ENCODE measurements at regions not wholly inside any gene's neighbourhood (a gene's known extent, or its start where the extent isn't known, plus 50 kb on each side); places are given as distances from the start of the nearest gene placed in this dataset.

- TF ChIP-seq CTCF (conservative IDR thresholded peaks at IDR 0.05; ENCODE audit: low read depth, low read length), result no peak
- TF ChIP-seq SMC3 (IDR thresholded peaks at IDR 0.05; ENCODE audit: low read depth, low read length), result no peak
- no peak for TF ChIP-seq POLR2A (IDR thresholded peaks at IDR 0.05; ENCODE audit: low read depth, low read length)
- no peak for TF ChIP-seq MAFK (IDR thresholded peaks at IDR 0.05; ENCODE audit: low read depth, low read length)
- no peak for TF ChIP-seq RFX5 (IDR thresholded peaks at IDR 0.05; ENCODE audit: low read depth, low read length)
- no peak for TF ChIP-seq BHLHE40 (IDR thresholded peaks at IDR 0.05; ENCODE audit: low read depth, low read length)
- no peak for TF ChIP-seq RCOR1 (IDR thresholded peaks at IDR 0.05; ENCODE audit: insufficient replicate concordance, low read length)
- no peak for TF ChIP-seq NFE2L2 (IDR thresholded peaks at IDR 0.05; ENCODE audit: low read depth, low read length)
- no peak for TF ChIP-seq RAD21 (IDR thresholded peaks at IDR 0.05; ENCODE audit: low read length)
- no peak for TF ChIP-seq MAZ (IDR thresholded peaks at IDR 0.05; ENCODE audit: borderline replicate concordance, low read depth, low read length)
- TF ChIP-seq USF2 (IDR thresholded peaks at IDR 0.05; ENCODE audit: low read depth, low read length), result no peak
- TF ChIP-seq CEBPB (IDR thresholded peaks at IDR 0.05; ENCODE audit: low read depth, low read length), result no peak
Measured at GRCh38 chr10:108454224-108454623, 1289.7 kb upstream of the SORCS1 start.

Measured in IMR-90 (cell line).